ENCODE measurements at regions not wholly inside any gene's neighbourhood (a gene's known extent, or its start where the extent isn't known, plus 50 kb on each side); places are given as distances from the start of the nearest gene placed in this dataset.

DNA sequence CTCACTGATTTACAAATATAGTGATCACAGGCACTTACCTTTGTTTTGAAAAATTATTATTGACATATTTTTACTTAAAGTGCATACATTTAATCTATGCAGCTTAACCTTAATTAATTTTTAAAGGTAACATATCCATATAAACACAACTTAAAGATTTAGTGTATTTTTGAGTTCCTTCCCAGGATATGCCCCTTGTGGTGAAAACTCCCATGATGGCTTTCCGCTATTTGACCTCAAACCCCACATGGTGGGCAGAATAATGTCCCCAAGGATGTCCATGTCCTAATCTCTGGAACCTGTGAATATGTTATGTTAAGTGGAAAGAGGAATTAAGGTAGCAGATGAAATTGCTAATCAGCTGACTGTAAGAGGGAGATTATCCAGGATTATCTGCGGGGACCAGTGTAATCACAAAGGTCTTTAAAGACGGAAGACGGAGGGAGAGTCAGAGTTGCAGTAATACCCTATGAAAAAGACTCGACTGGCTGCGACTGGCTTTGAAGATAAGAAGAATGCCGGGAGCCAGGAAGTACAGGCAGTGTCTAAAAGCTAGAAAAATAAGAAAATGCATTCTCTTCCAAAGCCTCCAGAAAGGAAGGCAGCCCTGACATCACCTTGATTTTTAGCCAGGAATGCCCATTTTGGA is 193.9 kb downstream of the ICE1 start:
- no peak for DNase-seq (ENCODE audit: low read depth)
- H3K4me3 ChIP-seq (ENCODE audit: low read length): no peak overlapping the region
- no peak for TF ChIP-seq CTCF (IDR thresholded peaks at IDR 0.05; ENCODE audit: insufficient read depth, low read depth, low read length, missing control alignments)

GRCh38 chr5:5615569-5615968 is 193.1 kb downstream of the ICE1 start:
- no peak for DNase-seq (ENCODE audit: low read depth)
- no peak overlapping the region for H3K4me3 ChIP-seq (ENCODE audit: low read length)
- TF ChIP-seq CTCF (IDR thresholded peaks at IDR 0.05; ENCODE audit: insufficient read depth, low read depth, low read length, missing control alignments): no peak

DNA sequence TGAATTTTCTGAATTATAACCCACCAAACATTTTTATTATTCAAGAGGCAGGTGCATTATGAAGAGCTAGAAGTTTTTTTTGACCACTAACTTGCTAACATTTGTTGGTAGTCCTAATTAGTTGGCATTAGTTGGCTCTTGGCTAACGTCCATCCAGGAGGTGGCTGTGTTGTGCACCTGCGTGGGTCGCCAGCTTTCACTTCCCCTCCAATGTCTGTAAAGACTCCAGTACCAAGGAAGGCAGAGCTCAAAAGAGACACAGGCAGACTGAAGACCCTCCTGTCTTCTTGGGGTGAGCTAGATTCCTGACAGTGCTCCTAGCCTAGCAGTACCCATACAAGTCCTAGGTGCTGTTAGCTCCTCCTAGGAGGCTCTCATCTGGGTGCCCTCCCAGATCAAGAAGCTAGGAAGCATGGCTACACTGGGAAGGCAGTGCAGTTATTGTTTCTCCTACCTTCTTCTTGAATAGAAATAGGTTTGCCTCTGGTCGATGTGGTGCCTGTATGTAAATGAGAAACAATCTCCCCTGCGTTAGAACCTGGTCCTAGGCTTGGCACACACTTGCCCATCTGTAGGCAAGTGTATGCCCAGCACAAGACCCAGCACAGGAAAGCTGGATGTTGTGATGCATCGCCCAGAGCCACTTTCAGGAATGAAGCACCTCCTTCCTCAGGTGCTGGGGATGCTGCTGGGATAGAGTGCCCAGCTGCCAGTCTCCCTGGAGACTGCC is 190.9 kb downstream of the ICE1 start:
- TF ChIP-seq CTCF (IDR thresholded peaks at IDR 0.05; ENCODE audit: insufficient read depth, low read depth, low read length, missing control alignments): no peak
- no peak for DNase-seq (ENCODE audit: low read depth)
- H3K4me3 ChIP-seq (ENCODE audit: low read length): no peak overlapping the region

DNA sequence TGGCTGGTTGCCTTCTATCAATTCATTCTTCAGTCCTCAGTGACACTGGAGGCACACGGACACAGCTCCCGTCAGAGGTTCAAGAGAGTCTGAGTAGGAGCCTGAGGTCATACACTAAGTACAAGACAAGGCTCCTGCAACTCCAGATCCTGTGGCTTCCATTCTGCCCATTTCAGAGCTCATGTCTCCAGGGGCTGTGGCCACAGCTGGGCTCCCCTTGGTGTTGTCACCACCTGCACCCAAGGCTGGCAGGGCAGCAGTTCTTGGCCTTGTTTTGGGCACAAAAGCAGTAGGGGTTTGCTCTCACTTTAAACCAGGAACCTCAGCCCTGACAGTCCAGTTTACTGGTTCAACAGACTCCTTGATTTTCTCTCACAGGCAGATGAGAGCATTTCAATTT is 189.6 kb downstream of the ICE1 start:
- TF ChIP-seq CTCF (IDR thresholded peaks at IDR 0.05; ENCODE audit: insufficient read depth, low read depth, low read length, missing control alignments): no peak
- H3K4me3 ChIP-seq (ENCODE audit: low read length): no peak overlapping the region
- DNase-seq (ENCODE audit: low read depth): no peak

DNA sequence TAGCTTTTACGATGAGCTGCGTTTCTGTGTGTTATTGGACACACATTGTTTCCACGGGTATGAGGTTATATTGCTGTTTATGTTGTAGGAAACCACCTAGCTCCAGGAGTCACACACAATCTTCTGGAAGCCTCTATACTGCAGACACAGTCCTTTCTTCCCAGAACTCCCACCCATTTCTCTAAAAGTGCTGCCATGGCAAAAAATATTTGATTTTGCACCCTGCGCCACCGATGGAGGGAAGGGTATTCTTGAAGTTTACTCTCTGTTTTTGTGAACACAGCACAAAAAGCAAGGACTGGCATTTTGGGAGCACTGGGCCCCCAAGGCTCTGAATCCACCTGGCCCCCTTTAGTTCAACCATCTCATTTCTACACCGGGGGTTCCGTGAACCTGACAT is 187.5 kb downstream of the ICE1 start:
- no peak overlapping the region for H3K4me3 ChIP-seq (ENCODE audit: low read length)
- DNase-seq (ENCODE audit: low read depth): no peak
- no peak for TF ChIP-seq CTCF (IDR thresholded peaks at IDR 0.05; ENCODE audit: insufficient read depth, low read depth, low read length, missing control alignments)

DNA sequence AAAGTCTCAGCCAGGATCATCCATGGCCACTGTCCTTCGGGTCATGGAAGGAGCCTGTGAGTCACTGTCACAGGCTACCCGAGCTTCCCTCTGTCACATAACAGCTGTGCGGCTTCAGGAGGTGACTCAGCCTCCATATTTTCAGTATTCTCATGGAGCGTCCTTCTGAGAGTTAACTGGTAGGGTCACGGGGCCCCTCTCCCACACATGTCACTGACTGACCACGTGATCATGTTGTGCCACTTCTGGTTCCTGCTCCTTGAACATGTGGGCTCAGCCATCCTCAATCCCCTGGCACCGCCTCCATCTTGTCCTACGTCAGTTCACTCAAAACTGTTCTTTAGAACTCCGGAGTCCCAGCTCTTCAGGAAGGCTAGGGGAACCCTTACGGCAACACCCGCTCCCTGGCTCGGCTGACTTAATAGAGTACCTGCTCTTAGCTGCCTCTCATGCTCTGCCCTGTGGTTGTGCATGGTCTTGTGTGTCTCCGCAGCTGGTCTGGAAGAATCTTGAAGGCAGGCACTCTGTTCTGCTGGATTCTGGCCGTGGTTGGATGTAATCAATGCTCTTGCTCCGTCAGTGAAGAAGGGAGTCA is 182.8 kb downstream of the ICE1 start:
- DNase-seq (ENCODE audit: low read depth): no peak
- H3K4me3 ChIP-seq (ENCODE audit: low read length): no peak overlapping the region
- no peak for TF ChIP-seq CTCF (IDR thresholded peaks at IDR 0.05; ENCODE audit: insufficient read depth, low read depth, low read length, missing control alignments)
